ENCODE measurements at regions not wholly inside any gene's neighbourhood (a gene's known extent, or its start where the extent isn't known, plus 50 kb on each side); places are given as distances from the start of the nearest gene placed in this dataset.

DNA sequence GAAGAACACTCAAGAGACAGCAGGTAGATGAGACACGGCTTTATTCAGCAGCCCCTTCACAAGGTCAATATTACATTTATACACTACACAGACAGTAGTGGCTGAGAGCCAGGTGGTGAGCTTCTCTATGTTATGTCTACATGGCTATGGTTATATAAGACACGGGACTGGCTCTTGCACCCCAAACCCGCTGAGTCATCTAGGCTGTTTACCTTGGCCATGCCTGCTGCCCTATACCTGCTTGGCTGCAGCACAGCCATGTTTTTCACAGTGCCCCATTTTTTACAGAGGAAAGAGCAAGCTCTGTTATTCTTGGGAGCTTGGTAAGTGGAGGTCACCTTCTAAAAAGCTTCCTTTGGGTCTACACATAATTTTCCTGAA, 231.6 kb downstream of the IGSF11 start:
- TF ChIP-seq, protein P1, sequence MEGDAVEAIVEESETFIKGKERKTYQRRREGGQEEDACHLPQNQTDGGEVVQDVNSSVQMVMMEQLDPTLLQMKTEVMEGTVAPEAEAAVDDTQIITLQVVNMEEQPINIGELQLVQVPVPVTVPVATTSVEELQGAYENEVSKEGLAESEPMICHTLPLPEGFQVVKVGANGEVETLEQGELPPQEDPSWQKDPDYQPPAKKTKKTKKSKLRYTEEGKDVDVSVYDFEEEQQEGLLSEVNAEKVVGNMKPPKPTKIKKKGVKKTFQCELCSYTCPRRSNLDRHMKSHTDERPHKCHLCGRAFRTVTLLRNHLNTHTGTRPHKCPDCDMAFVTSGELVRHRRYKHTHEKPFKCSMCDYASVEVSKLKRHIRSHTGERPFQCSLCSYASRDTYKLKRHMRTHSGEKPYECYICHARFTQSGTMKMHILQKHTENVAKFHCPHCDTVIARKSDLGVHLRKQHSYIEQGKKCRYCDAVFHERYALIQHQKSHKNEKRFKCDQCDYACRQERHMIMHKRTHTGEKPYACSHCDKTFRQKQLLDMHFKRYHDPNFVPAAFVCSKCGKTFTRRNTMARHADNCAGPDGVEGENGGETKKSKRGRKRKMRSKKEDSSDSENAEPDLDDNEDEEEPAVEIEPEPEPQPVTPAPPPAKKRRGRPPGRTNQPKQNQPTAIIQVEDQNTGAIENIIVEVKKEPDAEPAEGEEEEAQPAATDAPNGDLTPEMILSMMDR (IDR thresholded peaks at IDR 0.05; ENCODE audit: low read depth, low read length): no peak
- no peak for TF ChIP-seq EZH2phosphoT487 (IDR thresholded peaks at IDR 0.05; ENCODE audit: low read depth)

Data from OCI-LY3 (cell line).